H1 (cell line): ENCODE measurements at regions not wholly inside any gene's neighbourhood (a gene's known extent, or its start where the extent isn't known, plus 50 kb on each side); places are given as distances from the start of the nearest gene placed in this dataset.

ENCODE experiments used
- CTCF ChIA-PET: fragments of 300-600 bp; sonication (Branson Sonifier 250); formaldehyde crosslinking; loops from one replicate; lab custom pipeline; 2021; ENCODE audit not compliant: partially characterized antibody; lab: Charles Lee
- POLR2A ChIA-PET: fragments of 300-600 bp; sonication (Branson Sonifier 250); formaldehyde crosslinking; loops from one replicate; lab custom pipeline; 2021; ENCODE audit warnings: inconsistent platforms; ENCODE audit not compliant: partially characterized antibody; lab: Charles Lee
- DNase-seq, 2 experiments: peaks; one replicate each; pipeline versions ENCODE4 v3.0.0 to v3.0.0-alpha.2; 2010 to 2022; ENCODE audit warnings: low spot score in 2 of 2, low read depth in 1 of 2, mixed read lengths in 1 of 2
- FAIRE-seq: peaks from 2 replicates; lab custom pipeline; 2011; peaks lifted over from hg19 to GRCh38; lab: Jason Lieb, UNC
- H2AFZ ChIP-seq: 2 replicates; pipeline ENCODE4 v1.8.1; 2012; ENCODE audit warnings: low read length, inconsistent platforms
- H2AK5ac ChIP-seq: 2 replicates; pipeline ENCODE4 v1.6.1; 2013; ENCODE audit warnings: low read depth, low read length
- H2BK120ac ChIP-seq: replicated peaks from 2 replicates; pipeline ENCODE3; 2013; ENCODE audit warnings: low read depth, low read length, inconsistent platforms
- H2BK12ac ChIP-seq: 2 replicates; pipeline ENCODE4 v1.6.1; 2013; ENCODE audit warnings: low read depth, low read length
- H2BK15ac ChIP-seq: 2 replicates; pipeline ENCODE4 v1.6.1; 2013; ENCODE audit warnings: low read length
- H2BK20ac ChIP-seq: 2 replicates; pipeline ENCODE4 v1.6.1; 2013; ENCODE audit warnings: low read length
- H2BK5ac ChIP-seq: 2 replicates; pipeline ENCODE4 v1.6.1; 2013; ENCODE audit warnings: low read depth, low read length
- H3K14ac ChIP-seq: 2 replicates; pipeline ENCODE4 v1.6.1; 2013; ENCODE audit warnings: inconsistent platforms; ENCODE audit not compliant: insufficient read length
- H3K18ac ChIP-seq: 2 replicates; pipeline ENCODE4 v1.6.1; 2013; ENCODE audit warnings: low read length; ENCODE audit errors: extremely low read depth
- H3K23ac ChIP-seq: 2 replicates; pipeline ENCODE4 v1.6.1; 2013; ENCODE audit warnings: inconsistent platforms; ENCODE audit not compliant: insufficient read length
- H3K23me2 ChIP-seq: 2 replicates; pipeline ENCODE4 v1.6.1; 2013; ENCODE audit warnings: low read depth, low read length
- H3K27ac ChIP-seq: 2 replicates; pipeline ENCODE4 v1.6.1; 2011; ENCODE audit warnings: low read depth, low read length, inconsistent platforms
- H3K27me3 ChIP-seq, 4 experiments: replicated peaks in 1 of 4; 1 replicate in 1 of 4; 2 replicates in 3 of 4; pipeline versions ENCODE4 v1.6.1 to v1.8.1; 2011 to 2013; ENCODE audit warnings: low read length in 3 of 4, mild to moderate bottlenecking in 3 of 4, inconsistent platforms in 2 of 4, mixed read lengths in 2 of 4, moderate library complexity in 1 of 4; ENCODE audit not compliant: control insufficient read depth in 3 of 4, insufficient read depth in 3 of 4; ENCODE audit errors: extremely low read depth in 1 of 4
- H3K36me3 ChIP-seq, 4 experiments: 2 replicates each; pipeline versions ENCODE4 v1.6.1 to v1.8.1; 2011 to 2013; ENCODE audit warnings: mild to moderate bottlenecking in 4 of 4, low read length in 3 of 4, moderate library complexity in 2 of 4, control low read depth in 1 of 4, inconsistent platforms in 1 of 4; ENCODE audit not compliant: insufficient read depth in 4 of 4, control insufficient read depth in 2 of 4
- H3K4ac ChIP-seq: replicated peaks from 2 replicates; pipeline ENCODE3; 2013; ENCODE audit warnings: low read length, low read depth, mixed read lengths, inconsistent platforms; ENCODE audit not compliant: insufficient read length
- H3K4me1 ChIP-seq, 4 experiments: replicated peaks in 1 of 4; 1 replicate in 1 of 4; 2 replicates in 3 of 4; pipeline versions ENCODE4 v1.6.1 to v1.8.1; 2011 to 2013; ENCODE audit warnings: low read length in 3 of 4, inconsistent platforms in 2 of 4, mixed read lengths in 1 of 4; ENCODE audit not compliant: insufficient read depth in 4 of 4, control insufficient read depth in 3 of 4
- H3K4me2 ChIP-seq, 2 experiments: 2 replicates each; pipeline versions ENCODE4 v1.6.1 to v1.8.1; 2011 to 2013; ENCODE audit warnings: low read depth in 2 of 2, low read length in 2 of 2, control low read depth in 1 of 2, inconsistent platforms in 1 of 2, mild to moderate bottlenecking in 1 of 2; ENCODE audit not compliant: insufficient read depth in 1 of 2
- H3K4me3 ChIP-seq, 4 experiments: fragments of 200-600, 300-600 bp in 1 of 4; sonication (generic), shearing (Covaris generic), sonication (Bioruptor Twin) in 1 of 4; 2 replicates each; pipeline versions ENCODE4 v1.5.1 to v1.8.1; 2011 to 2016; ENCODE audit warnings: low read length in 4 of 4, low read depth in 3 of 4, control low read depth in 2 of 4, inconsistent platforms in 2 of 4, mild to moderate bottlenecking in 2 of 4, mixed read lengths in 1 of 4, moderate library complexity in 1 of 4; ENCODE audit not compliant: insufficient read depth in 2 of 4; ENCODE audit errors: extremely low read depth in 1 of 4
- H3K56ac ChIP-seq: replicated peaks from 2 replicates; pipeline ENCODE3; 2013; ENCODE audit warnings: low read depth, mild to moderate bottlenecking, mixed read lengths, low read length, inconsistent platforms; ENCODE audit not compliant: insufficient read length
- H3K79me1 ChIP-seq: 2 replicates; pipeline ENCODE4 v1.6.1; 2013; ENCODE audit warnings: low read depth, low read length, control low read depth
- H3K79me2 ChIP-seq, 2 experiments: 2 replicates each; pipeline versions ENCODE4 v1.6.1 to v1.8.1; 2012 to 2013; ENCODE audit warnings: low read length in 2 of 2, mild to moderate bottlenecking in 2 of 2, inconsistent platforms in 1 of 2; ENCODE audit not compliant: insufficient read depth in 2 of 2, control insufficient read depth in 1 of 2
- H3K9ac ChIP-seq, 4 experiments: replicated peaks in 1 of 4; 1 replicate in 1 of 4; 2 replicates in 3 of 4; pipeline versions ENCODE4 v1.6.1 to v1.8.1; 2011 to 2013; ENCODE audit warnings: low read depth in 3 of 4, low read length in 3 of 4, control low read depth in 2 of 4, mild to moderate bottlenecking in 2 of 4, moderate library complexity in 2 of 4, inconsistent platforms in 1 of 4; ENCODE audit errors: extremely low read depth in 1 of 4
- H3K9me3 ChIP-seq, 2 experiments: 2 replicates each; pipeline versions ENCODE4 v1.6.1 to v1.8.1; 2012 to 2013; ENCODE audit warnings: mild to moderate bottlenecking in 2 of 2, moderate library complexity in 2 of 2, control low read depth in 1 of 2, inconsistent platforms in 1 of 2, low read depth in 1 of 2, low read length in 1 of 2, mixed read lengths in 1 of 2; ENCODE audit not compliant: insufficient read depth in 2 of 2
- H4K20me1 ChIP-seq, 2 experiments: replicated peaks in 1 of 2; 2 replicates each; pipeline versions ENCODE3 to v1.8.1; 2011 to 2013; ENCODE audit warnings: inconsistent platforms in 2 of 2, low read length in 2 of 2, mild to moderate bottlenecking in 1 of 2; ENCODE audit not compliant: insufficient read depth in 2 of 2, control insufficient read depth in 1 of 2
- H4K5ac ChIP-seq: 2 replicates; pipeline ENCODE4 v1.6.1; 2013; ENCODE audit warnings: low read length, low read depth, mixed read lengths, inconsistent platforms; ENCODE audit not compliant: insufficient read length
- H4K8ac ChIP-seq: 2 replicates; pipeline ENCODE4 v1.8.0; 2013; ENCODE audit warnings: mild to moderate bottlenecking, moderate library complexity, low read length, inconsistent platforms; ENCODE audit not compliant: insufficient read depth; ENCODE audit errors: extremely low read depth
- H4K91ac ChIP-seq: replicated peaks from 2 replicates; pipeline ENCODE3; 2013; ENCODE audit warnings: low read length, mixed read lengths, inconsistent platforms; ENCODE audit not compliant: insufficient read length
- CEBPB ChIP-seq: IDR thresholded peaks from 2 replicates; pipeline ENCODE4 v1.6.1; 2012; ENCODE audit warnings: low read depth, low read length
- CHD1 ChIP-seq: IDR thresholded peaks from 2 replicates; pipeline ENCODE4 v1.6.1; 2012; ENCODE audit warnings: low read depth, low read length, improper control_type of control experiment
- FOSL1 ChIP-seq: IDR thresholded peaks from 2 replicates; pipeline ENCODE4 v1.6.1; 2011; ENCODE audit warnings: mild to moderate bottlenecking, low read depth, low read length, moderate library complexity; ENCODE audit not compliant: insufficient read depth
- HDAC2 ChIP-seq, 2 experiments: fragments of 300-600 bp in 1 of 2; sonication (generic) in 1 of 2; IDR thresholded peaks; 2 replicates each; pipeline ENCODE4 v1.6.1; 2011 to 2012; ENCODE audit warnings: low read depth in 2 of 2, low read length in 2 of 2, mild to moderate bottlenecking in 2 of 2, moderate library complexity in 2 of 2, borderline replicate concordance in 1 of 2, inconsistent platforms in 1 of 2
- JUND ChIP-seq: IDR thresholded peaks from 2 replicates; pipeline ENCODE4 v1.6.1; 2011; ENCODE audit warnings: mild to moderate bottlenecking, improper control_type of control experiment, low read length
- KDM1A ChIP-seq: fragments of 200-600, 300-600 bp; sonication (generic); IDR thresholded peaks from 2 replicates; pipeline ENCODE4 v1.7.1; 2016; ENCODE audit warnings: mild to moderate bottlenecking, low read length, borderline replicate concordance
- PHF8 ChIP-seq: fragments of 200-600 bp; sonication (generic); conservative IDR thresholded peaks from 2 replicates; pipeline ENCODE4 v1.7.1; 2012; ENCODE audit warnings: low read depth, mild to moderate bottlenecking, inconsistent platforms, low read length, moderate library complexity
- POLR2AphosphoS5 ChIP-seq: IDR thresholded peaks from 2 replicates; pipeline ENCODE4 v1.6.1; 2011; ENCODE audit warnings: low read depth, low read length
- POU5F1 ChIP-seq: IDR thresholded peaks from 2 replicates; pipeline ENCODE4 v1.6.1; 2011; ENCODE audit warnings: low read depth, mild to moderate bottlenecking, low read length, moderate library complexity
- RFX5 ChIP-seq: IDR thresholded peaks from 2 replicates; pipeline ENCODE4 v1.6.1; 2011; ENCODE audit warnings: low read depth, low read length, improper control_type of control experiment, borderline replicate concordance
- SP1 ChIP-seq: IDR thresholded peaks from 2 replicates; pipeline ENCODE4 v1.6.1; 2011; ENCODE audit warnings: low read depth, low read length
- SP4 ChIP-seq: IDR thresholded peaks from 2 replicates; pipeline ENCODE4 v1.6.1; 2012; ENCODE audit warnings: low read length, inconsistent platforms
- YY1 ChIP-seq: IDR thresholded peaks from 2 replicates; pipeline ENCODE4 v1.6.1; 2011; ENCODE audit warnings: low read depth, mild to moderate bottlenecking, low read length
- WGBS, 2 experiments: shearing (Covaris generic) in 1 of 2; methylation state at CpG; one replicate each; pipeline versions ENCODE4 v1.1.6 to v1.1.7; 2013 to 2015; ENCODE audit warnings: low lambda C conversion rate in 2 of 2, mixed read lengths in 2 of 2, inconsistent platforms in 1 of 2, low coverage in 1 of 2, missing lambda C conversion rate in 1 of 2; ENCODE audit not compliant: insufficient replicate concordance in 2 of 2, insufficient coverage in 1 of 2, insufficient read length in 1 of 2; ENCODE audit errors: extremely low coverage in 1 of 2, missing lambda C conversion rate in 1 of 2; 5-methylcytosine and 5-hydroxymethylcytosine counted together

- Histone ChIP-seq H2AK5ac (no peak overlapping the region), H2AFZ (no peak overlapping the region), H2BK120ac (no peak overlapping the region), H4K8ac (no peak overlapping the region), H3K14ac (no peak overlapping the region), H3K18ac (no peak overlapping the region), H3K27me3 (no peaks in the 10 kb centered on the region), H3K4ac (no peak overlapping the region), H2BK5ac (no peak overlapping the region), H3K4me3 (no peak overlapping the region), H4K91ac (no peak overlapping the region), H3K4me1 (no peaks in the 10 kb centered on the region), H3K79me2 (no peaks in the 10 kb centered on the region), H3K23ac (no peak overlapping the region), H2BK12ac (no peak overlapping the region), H3K27ac (no peak overlapping the region), H2BK20ac (no peak overlapping the region), H3K36me3 (no peaks in the 10 kb centered on the region), H3K9me3 (0 out of 4 replicates have a peak, but pooled peaks cover 0 to 7% of the 10 kb centered on the region in 2 experiments), H3K23me2 (peaks cover 2% of the 10 kb centered on the region; the same call in 1 of the 2 replicates), H4K5ac (no peak overlapping the region), H4K20me1 (no peaks in the 10 kb centered on the region), H3K9ac (no peak overlapping the region), H3K4me2 (no peak overlapping the region), H2BK15ac (no peak overlapping the region), H3K56ac (no peak overlapping the region), H3K79me1 (no peaks in the 10 kb centered on the region)
- ChIA-PET POLR2A (no interaction called here), CTCF (no interaction called here)
- DNase-seq, result no peak
- TF ChIP-seq RFX5, result no peak
- no peak for TF ChIP-seq SP1
- TF ChIP-seq PHF8, result no peak
- no peak for TF ChIP-seq POU5F1
- no peak for TF ChIP-seq FOSL1
- no peak for TF ChIP-seq CHD1
- TF ChIP-seq CEBPB, result no peak
- TF ChIP-seq HDAC2 (IDR thresholded peaks at IDR 0.05; ENCODE audit: borderline replicate concordance in 1 of 2, low read depth in 2 of 2, low read length in 2 of 2), result no peak
- no peak for TF ChIP-seq POLR2AphosphoS5
- TF ChIP-seq JUND, result no peak
- no peak for TF ChIP-seq SP4
- no peak for TF ChIP-seq YY1
- TF ChIP-seq KDM1A, result no peak
- no peak for FAIRE-seq
- WGBS, 2 experiments, result 88% methylated on average over 6 of the region's 12 CpGs; no CpG with 5 or more reads in 1 of the 2 experiments
These were observed 80.1 kb upstream of the PLEKHG4B start for GRCh38 chr5:11898-12297.
